HG02571 (cell line): ENCODE measurements at regions not wholly inside any gene's neighbourhood (a gene's known extent, or its start where the extent isn't known, plus 50 kb on each side); places are given as distances from the start of the nearest gene placed in this dataset.
"Not testable (repeated sequence)": the region's sequence is repeated elsewhere in the genome, so short reads cannot be mapped to it uniquely, and the experiment has no call there.

Experiments
- ATAC-seq: cut with Tn5 transposase; IDR thresholded peaks from one replicate; pipeline ENCODE4 v1.9.1; 2021; ENCODE audit warnings: mild to moderate bottlenecking, moderate library complexity; ENCODE audit not compliant: unreplicated experiment

DNA sequence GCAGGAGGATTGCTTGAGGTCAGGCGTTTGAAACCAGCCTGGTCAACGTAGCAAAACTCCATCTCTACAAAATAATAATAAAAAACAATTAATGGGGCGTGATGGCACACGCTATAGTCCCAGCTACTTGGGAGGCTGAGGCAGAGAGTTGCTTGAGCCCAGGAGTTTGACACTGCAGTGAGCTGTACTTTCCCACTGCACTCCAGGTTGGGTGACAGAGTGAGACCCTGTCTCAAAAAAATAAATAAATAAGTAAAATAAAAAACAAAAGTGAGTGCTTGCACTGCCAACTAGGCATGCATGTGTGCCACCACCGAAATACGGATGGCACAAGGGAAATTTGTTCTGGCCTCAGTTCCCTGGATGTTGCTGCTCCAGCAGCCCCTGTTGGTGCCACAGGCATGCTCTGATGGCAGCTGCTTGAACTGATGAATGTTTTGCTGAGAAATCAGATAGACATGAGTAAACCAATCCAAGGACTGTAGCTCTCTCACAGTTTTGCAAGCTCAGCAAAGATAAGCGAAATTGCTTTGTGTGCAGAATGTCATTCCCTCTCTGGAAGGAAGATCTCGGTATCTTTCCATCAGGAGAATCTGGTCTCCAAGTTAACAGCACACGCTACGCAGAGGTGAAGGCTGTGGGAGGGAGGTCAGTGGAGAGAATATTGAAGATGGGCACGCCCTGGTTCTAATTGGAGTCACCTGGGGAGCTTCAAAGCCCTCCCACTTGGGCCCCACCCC is 188.0 kb upstream of the SLC24A3 start:
- no peak for ATAC-seq

- peak; percentile 7 for ATAC-seq
Observed at GRCh38 chr20:19025430-19026120, 186.9 kb upstream of the SLC24A3 start.

DNA sequence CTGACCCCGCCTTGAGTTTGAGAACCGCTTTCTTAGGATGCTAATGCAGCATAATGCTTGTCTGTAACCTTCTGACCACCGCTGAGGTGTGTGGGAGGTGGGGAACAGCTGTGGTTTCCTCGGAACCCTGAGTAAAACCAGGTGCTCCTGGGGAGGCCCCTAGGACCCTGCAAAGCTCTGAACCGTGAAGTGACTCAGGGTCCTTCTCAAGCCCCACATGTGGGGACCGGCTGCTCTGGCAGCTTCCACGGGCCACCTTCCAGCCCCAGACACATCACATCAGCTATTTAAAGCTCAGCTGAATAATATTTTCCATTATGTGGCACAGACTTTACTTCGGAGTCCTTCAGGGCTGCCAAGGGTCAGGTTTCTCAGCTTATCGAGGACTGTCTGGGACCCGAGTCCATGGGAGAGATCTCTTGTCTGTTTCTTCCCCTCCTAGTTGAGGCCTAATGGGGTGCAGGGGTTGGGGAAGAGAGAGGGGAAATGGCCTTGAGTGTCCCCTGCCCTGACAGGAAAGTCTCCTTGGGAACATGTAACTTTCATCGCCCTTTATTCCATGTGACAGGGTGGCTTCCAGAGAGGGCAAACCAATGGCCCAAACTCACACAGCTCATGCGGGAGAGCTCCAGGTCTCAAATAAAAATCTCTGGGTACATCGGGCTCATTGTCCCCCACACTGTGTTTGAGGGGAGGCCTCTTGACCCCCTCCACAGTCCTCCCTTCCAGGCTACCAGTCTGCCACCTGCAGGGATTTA is 186.1 kb upstream of the SLC24A3 start:
- peak; percentile 94 for ATAC-seq

- ATAC-seq, result no peak
Observed at GRCh38 chr20:19026901-19027644, 185.4 kb upstream of the SLC24A3 start.

DNA sequence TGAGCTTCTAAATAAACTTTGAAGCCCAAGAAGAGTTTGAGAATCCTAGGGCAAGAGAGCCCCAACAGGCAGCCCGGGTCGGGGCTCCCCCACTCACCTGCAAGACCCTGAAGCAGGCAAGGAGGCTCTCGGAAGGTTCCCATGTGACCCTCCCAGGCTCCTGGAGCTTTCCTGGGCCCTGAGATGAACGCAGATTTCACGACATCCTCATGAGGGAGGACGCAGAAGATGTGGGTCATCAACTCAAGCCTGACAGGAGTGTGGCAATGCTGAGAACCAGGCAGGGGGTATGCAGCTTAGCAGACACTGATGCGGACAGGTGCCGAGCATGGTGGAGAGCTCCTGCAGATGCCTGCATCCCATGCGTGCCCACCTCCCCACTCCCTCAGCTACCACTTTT is 184.5 kb upstream of the SLC24A3 start:
- no peak for ATAC-seq

DNA sequence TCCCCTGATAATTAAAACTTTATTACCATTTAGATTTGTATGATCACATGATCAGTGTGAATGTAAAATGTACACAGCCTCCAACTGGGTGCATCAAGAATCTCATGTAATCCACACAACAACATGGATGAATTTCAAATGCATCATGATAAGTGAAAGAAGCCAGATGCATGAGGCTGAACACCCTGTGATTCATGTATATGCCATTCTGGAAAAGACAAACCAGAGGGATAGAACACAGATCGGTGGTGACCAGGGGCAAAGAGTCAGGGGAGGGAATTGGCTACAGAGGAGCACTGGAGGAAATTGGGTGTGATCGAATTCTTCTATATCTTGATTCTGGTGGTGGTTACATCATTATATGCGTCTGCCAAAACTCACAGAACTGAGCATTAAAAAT is 170.7 kb upstream of the SLC24A3 start:
- no peak for ATAC-seq

- ATAC-seq, result no peak
Observed at GRCh38 chr20:19045371-19045770, 167.1 kb upstream of the SLC24A3 start.

GRCh38 chr20:19047040-19047950 is 165.1 kb upstream of the SLC24A3 start:
- ATAC-seq, result no peak

GRCh38 chr20:19047951-19048296 is 164.5 kb upstream of the SLC24A3 start:
- ATAC-seq, result no peak

DNA sequence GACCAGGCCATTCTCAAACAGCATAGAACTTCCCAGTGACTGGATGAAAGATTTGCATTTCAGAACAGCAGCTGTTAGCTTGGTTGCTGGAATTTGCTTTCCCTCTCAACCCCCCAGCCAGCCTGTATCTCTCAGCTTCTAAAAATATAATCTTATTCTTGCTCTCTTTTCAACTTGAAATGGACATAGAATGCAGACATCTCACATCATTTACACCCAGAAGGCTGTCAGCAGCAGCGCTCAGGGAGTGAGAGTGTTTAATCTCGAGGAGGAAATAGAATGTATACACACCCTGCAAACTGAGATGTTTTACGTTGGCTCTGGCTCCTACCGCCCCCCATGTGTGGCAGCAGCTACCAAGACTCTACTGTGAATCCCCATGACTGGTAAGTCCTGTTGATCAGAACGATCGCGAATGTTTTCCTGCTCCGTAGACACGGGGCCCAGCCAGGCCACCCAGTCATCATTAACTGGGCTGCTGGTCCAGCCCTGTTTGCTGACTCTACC is 163.4 kb upstream of the SLC24A3 start:
- no peak for ATAC-seq

- ATAC-seq, result no peak
Observed at GRCh38 chr20:19049514-19049913, 162.9 kb upstream of the SLC24A3 start.

- ATAC-seq, result no peak
Observed at GRCh38 chr20:19056909-19057308, 155.5 kb upstream of the SLC24A3 start.

GRCh38 chr20:19064788-19065187 is 147.7 kb upstream of the SLC24A3 start:
- ATAC-seq, result not testable (repeated sequence)

- ATAC-seq, result no peak
Observed at GRCh38 chr20:19067986-19068385, 144.5 kb upstream of the SLC24A3 start.

DNA sequence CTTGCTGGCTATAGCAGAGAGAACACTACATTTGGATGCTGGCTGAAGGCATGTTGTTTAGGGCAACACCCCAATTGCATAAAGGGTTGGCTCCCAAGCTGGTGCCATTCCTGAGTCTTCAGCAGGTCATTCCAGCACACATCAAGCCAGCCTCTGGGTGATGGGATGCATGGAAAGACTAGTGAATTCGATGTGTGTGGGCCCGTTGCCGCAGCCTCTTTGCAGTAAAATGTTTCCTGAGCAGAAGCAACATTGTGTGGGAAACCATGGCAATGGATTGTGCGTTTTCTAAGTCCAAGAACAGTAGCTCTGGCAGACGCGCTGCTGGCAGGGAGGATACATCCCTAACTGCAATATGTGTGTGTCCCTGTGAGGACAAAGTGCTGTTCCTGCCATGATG is 142.4 kb upstream of the SLC24A3 start:
- no peak for ATAC-seq

DNA sequence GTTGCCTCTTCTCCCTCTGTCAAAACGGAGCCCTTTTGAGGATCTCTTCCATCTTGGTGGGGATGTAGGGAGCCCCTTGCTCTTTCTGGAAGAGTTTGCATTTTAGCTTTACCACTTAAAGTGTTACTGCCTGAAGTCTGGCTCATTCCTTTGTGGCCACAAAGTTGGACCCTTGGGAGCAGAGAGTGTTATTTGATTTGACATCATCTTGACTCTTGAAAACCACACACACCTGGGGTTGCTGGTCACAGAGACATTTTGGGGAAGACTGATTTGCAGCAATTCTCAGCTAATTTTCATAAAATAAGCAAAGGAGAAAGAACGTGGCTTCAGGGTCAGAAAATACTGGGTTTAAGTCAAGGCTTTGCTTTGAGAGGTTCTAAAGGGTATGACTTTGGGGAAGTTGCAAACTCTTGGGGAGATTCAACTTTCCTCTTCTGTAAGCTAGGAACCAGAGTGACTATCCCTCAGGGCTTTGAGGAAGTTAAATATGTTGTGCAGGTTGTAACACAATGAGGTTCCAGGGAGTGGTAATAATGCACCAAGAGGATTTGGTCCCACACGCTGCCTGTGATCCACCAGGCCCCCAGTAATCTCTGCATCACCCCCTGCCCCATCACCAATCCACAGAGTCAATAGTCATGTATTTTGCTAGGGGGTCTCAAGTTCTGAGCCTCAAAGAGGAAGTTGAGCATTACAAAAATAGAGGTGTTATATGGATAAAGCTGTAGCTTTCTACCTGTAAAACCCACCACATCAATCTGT is 141.6 kb upstream of the SLC24A3 start:
- peak; percentile 41 for ATAC-seq

DNA sequence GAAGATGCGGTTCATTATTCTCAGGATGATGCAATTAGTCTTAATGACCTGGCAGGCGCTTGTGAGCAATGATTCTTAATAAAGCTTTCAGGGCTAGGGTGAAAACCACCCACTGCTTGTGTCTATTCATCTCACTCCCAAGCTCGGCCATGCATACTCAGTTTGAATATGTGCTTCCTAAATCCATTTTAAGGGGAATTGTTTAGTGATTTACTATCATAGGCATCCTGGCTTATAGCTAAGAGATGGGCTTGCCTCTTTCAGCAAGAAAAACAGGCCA is 141.1 kb upstream of the SLC24A3 start:
- ATAC-seq, result no peak

DNA sequence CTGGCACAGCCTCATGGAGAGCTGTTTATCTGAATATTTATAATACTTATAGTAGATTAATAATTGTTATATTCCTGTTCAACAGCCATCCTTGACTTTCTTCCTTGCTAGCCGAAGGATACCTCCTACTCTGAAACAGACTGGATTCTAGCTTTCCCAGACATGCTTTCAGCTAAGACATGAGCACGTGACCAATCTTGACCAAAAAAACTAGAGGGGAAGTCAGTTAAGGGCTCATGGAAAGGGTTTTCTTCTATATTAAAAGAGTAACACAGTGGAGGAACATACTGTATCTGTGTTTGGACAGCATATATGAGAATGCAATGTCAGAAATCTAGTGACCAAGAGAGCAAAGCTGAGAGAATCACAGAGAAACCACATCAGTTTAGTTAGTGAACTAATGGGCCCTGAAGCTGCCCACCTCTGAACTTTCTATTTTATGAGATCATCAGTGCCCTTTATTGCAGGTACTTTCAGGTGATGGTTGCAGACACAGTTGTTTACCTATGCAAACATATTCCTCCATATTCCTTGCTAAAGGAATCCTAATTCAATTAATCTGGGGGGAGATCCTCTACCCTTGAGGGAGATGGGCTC is 140.4 kb upstream of the SLC24A3 start:
- ATAC-seq, result no peak

DNA sequence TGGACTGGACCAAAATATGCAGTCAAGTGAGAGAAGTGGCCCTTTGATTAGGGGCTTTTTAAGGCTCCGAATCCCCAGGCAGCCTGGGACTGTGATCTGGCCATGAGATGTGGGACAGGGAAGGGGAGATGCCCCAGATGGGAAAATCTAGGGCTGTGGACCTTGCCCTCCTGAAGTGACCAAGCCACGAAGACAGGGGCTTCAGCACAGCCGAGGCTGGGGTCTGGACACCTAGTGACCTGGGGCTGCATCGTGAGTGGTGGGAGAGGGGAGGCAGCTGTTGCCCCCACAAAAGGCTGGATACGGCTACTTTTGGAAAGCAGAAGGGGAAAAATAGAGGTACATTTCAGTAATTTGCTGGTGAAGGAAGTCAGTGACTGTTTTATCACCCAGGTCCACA is 139.5 kb upstream of the SLC24A3 start:
- ATAC-seq, result no peak
